ENCODE measurements at regions not wholly inside any gene's neighbourhood (a gene's known extent, or its start where the extent isn't known, plus 50 kb on each side); places are given as distances from the start of the nearest gene placed in this dataset.

DNA sequence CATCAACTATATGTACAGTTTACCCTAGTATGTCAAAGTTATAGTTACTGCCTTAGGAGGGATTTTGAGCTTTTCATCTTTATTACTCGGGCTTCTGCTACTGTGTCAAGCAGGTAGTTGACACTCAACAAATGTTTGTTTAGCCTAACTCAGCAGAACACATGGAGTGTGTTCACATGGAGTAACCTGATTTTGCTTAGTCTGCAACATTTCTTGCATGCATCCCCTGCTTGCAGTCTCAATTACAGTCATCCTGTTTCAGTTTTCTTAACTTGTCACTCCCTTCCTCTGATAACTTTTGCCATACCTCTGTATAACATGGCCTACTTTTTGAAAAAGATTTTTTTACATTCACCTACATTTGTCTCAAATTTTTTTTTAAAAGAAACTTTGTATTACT lies 135.5 kb downstream of the NMUR2 start:
- no peak for DNase-seq

GRCh38 chr5:152264645-152265254 lies 140.3 kb downstream of the NMUR2 start:
- DNase-seq = no peak

GRCh38 chr5:152262667-152263066 lies 142.4 kb downstream of the NMUR2 start:
- DNase-seq = no peak

- no peak for DNase-seq
These were observed 144.1 kb downstream of the NMUR2 start for GRCh38 chr5:152260940-152261339.

DNA sequence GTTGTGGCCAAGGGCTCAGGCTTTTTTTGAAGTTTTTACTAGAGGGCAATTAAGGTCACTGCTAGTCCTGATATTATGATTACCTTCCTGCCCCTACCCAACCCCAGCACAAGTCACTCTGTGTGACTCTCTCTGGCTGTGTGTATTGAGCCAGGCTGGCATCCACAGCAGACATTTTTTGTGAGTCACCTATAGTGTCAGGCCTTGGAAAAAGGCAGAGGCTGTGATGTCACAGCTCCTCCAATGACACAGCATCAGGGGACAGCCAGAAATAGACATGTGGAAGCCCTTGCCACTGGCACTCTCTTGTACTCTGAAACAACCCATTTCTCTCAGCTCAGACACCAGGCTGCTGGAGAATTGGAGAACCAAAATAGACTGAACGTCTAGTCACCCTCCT lies 145.4 kb downstream of the NMUR2 start:
- DNase-seq = no peak

DNA sequence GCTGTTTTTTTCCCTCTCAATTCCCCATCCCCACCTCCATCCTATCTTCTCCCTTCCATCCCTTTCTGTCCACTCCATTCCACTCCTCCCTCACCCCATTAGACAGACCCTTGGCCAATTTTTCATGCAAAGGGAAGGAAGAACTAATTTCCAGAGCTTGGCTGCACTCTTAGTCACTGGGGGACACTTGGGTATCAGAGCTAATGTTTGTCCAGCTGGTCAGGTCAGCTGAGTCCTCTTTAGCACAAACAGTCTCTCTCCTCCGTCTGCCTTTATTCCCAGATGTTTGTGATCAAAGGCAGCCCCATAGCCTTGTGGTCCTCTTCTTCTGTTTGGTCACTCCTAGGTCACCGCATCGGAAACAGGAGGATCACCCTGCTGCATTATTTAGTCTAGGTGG lies 148.5 kb downstream of the NMUR2 start:
- DNase-seq = no peak

DNA sequence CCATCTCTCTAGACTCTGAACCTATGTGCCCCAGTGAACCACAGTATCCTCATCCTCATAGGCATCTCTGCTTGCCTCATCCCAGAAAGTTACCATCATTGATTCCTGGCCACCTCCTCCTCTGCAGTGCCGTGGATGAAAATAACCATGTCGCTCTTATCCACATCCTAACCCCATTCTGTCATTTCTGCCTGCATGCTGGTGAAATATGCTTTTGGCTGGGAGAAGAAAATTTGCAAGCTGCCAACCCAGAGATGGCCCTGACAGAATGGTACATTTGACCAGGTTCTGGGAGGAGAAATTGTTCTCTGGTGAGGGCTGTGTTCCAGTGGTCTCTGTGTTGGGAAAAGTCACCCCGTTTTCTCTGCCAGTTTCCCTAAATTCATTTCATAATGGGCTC lies 149.7 kb downstream of the NMUR2 start:
- no peak for DNase-seq

DNA sequence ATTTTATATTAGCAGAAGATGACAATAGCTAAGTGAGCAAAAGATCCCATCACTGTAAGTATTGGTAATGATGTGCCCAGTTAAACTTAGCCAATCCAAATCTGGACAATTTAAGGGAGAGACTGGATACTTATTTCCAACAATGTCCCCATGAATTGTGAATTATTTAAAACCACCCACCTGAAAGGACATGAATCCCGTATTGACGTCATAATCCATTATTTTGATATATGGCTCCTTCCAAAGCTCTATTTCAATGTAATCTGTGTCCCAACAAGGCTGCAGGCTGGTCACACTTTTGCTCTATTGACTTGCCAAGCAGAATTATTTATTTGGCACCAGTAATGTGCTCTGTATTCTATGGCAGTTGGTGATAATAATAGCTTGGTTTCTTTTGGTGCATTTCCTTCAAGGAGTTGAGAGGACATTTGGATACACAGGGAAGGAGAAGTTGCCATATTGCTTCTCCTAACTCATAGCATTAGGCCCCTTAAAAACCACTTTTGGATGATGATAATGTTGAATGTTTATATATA lies 157.2 kb downstream of the NMUR2 start:
- no peak for DNase-seq

DNA sequence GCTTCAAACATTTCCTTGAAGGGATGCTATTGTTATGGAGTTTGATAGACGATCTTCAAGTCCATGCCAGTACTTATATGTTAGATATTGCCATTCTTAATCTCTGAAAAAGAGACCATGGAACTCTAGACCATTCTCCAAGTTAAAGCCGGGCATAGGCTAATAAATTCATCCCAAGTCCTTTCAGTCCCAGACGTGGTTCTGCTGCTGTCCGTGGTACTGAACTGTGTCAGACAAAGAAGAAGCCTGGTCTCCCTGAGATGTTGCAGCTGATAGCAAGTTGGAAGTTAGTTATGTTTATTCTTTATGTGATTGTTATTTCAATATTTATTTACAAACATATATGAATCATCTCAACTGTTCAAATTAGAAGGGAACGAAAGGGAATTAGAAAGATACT lies 158.7 kb downstream of the NMUR2 start:
- DNase-seq = no peak

- no peak for DNase-seq
These were observed 167.5 kb downstream of the NMUR2 start for GRCh38 chr5:152237531-152237930.

DNA sequence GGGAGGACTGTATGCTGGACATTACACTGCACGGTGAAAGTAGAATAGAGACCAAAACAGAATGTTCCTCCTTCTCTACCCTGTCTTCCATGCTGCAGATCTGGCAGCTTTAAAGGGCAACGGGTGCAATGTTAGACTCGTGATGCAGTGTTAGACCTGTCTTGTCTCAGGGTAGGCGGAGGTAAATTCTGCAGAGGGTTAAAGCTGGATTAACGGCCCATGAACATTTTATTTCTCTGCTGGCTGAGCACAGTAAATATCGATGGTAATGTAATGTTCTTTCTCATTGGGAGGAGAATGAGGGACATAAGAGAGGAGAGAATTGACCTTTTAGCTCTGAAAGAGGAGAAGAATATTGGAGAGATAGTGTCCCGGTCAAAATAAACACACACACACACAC lies 178.9 kb downstream of the NMUR2 start:
- no peak for DNase-seq

- DNase-seq = no peak
These were observed 183.1 kb downstream of the NMUR2 start for GRCh38 chr5:152221721-152222629.

GRCh38 chr5:152218694-152219093 lies 186.4 kb downstream of the NMUR2 start:
- DNase-seq = no peak

DNA sequence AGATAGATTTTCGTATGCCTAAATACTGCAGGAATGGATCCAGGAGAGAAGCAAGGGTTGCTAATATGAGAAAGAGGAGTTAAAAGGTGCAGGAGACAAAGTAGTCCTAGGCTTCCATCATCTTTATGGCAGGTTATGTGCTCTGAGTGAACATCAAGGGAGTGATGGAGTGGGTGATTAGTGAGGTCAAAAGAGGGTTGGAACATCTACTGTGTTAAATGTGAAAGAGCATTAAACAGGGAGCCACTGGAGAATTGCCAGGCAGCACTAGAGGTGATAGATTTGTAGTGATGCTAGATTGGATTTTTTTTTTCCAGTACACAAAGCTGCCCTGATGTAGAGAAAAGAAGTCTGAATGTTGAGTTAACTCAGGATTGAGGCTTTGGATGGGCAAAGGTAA lies 199.3 kb downstream of the NMUR2 start:
- DNase-seq = no peak

GRCh38 chr5:152202321-152202720 lies 202.8 kb downstream of the NMUR2 start:
- DNase-seq = no peak

- no peak for DNase-seq
These were observed 211.5 kb downstream of the NMUR2 start for GRCh38 chr5:152193391-152194107.

GRCh38 chr5:152188251-152188650 lies 216.8 kb downstream of the NMUR2 start:
- DNase-seq = no peak

DNA sequence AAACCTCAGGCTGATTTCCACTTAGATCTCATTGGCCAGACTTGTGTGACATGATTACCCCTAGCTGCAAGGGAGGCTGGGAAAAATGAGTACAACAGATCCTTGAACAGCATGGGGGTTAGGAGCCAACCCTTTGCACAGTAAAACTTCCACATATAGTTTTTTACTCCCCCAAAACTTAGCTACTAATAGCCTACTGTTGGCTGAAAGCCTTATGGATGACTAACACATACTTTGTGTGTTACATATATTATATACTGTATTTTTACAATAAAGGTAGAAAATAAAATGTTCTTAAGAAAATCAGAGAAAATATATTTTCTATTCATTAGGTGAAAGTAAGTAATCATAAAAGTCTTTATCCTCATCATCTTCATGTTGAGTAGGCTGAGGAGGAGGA lies 217.4 kb downstream of the NMUR2 start:
- no peak for DNase-seq

DNA sequence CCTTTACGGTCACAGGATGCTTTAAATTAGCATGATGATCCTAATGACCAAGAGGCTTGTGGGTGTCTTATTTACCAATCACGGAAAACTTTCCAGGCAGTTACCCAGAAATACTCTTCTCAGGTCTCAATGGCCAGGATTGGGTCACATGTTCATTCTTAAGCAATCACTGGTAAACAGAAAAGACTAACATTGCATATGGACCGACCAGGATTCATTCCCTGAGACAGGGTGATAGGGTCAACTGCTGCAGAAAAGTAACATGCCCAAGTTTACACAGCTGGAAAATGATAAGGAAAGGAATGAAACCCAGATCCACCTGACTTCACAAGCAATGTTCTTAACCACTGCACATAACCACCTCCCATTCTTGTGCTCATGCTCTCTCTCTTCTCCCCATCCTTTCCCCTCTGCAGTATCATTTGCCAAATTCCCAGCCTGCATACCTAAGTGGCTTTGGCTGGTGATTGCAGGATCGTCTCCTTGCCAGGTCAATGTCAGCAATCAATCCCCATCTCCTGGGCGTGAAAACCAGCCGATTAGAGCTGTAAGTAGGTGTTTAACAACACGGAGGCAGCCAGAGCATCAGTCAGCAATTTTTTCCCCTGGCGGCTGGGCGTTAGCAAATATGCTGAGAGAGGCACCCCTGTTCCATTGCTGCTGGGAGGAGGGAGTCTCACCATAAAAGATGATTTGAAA lies 219.4 kb downstream of the NMUR2 start:
- no peak for DNase-seq

- DNase-seq = no peak
These were observed 220.8 kb downstream of the NMUR2 start for GRCh38 chr5:152184266-152184665.

DNA sequence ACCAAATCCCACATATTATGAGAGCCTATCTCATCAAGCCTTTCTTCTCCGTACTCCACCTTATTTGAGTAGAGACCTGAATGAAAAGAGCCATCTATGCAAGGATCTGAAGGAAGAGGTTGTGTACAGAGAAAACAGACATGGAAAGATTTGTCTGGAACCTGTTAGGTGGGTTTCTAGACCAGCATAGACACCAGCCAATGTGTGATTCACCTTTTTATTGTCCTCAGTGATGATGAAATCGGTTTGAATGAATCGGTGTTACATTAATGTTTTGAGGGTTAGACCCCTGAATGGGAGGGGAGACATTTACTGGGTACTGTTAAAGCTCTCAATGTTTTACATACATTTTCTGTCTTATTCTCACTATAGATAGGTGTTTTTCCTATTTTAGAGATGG lies 223.6 kb downstream of the NMUR2 start:
- DNase-seq = no peak

GRCh38 chr5:152178350-152178699 lies 226.8 kb downstream of the NMUR2 start:
- DNase-seq = no peak

Measured in activated CD4-positive, alpha-beta T cell treated with anti-CD3 and anti-CD28 coated beads, Interleukin-2, amount 50 U/mL, for 4 hours (primary cell).